OCI-LY1 (cell line): ENCODE measurements at regions not wholly inside any gene's neighbourhood (a gene's known extent, or its start where the extent isn't known, plus 50 kb on each side); places are given as distances from the start of the nearest gene placed in this dataset.

Experiments
- H2AFZ ChIP-seq: fragments of 200-600 bp; sonication (generic), shearing (Covaris generic); 2 replicates; pipeline ENCODE4 v1.6.0; 2014; ENCODE audit warnings: antibody characterized with exemption, mild to moderate bottlenecking, low read length
- H3F3A ChIP-seq: fragments of 200-600 bp; sonication (generic), shearing (Covaris generic); 2 replicates; pipeline ENCODE4 v1.6.0; 2014; ENCODE audit warnings: mild to moderate bottlenecking, antibody characterized with exemption, low read length, moderate library complexity; ENCODE audit not compliant: insufficient read depth
- H3K27ac ChIP-seq: fragments of 200-600 bp; sonication (generic); 2 replicates; pipeline ENCODE4 v1.5.1; 2014; ENCODE audit warnings: low read length, mixed run types, mild to moderate bottlenecking, low read depth; ENCODE audit not compliant: poor library complexity, severe bottlenecking
- H3K27me3 ChIP-seq: fragments of 200-600 bp; sonication (generic); 2 replicates; pipeline ENCODE4 v1.6.0; 2014; ENCODE audit warnings: antibody characterized with exemption, mild to moderate bottlenecking, low read length, moderate library complexity; ENCODE audit not compliant: insufficient read depth
- H3K36me3 ChIP-seq: fragments of 200-600 bp; sonication (generic); 2 replicates; pipeline ENCODE4 v1.6.1; 2014; ENCODE audit warnings: mild to moderate bottlenecking, antibody characterized with exemption, low read length, moderate library complexity, mixed read lengths; ENCODE audit not compliant: insufficient read depth
- H3K4me1 ChIP-seq: fragments of 200-600 bp; sonication (generic); 2 replicates; pipeline ENCODE4 v1.5.1; 2014; ENCODE audit warnings: mild to moderate bottlenecking, low read length, moderate library complexity; ENCODE audit not compliant: insufficient read depth, severe bottlenecking
- H3K4me2 ChIP-seq: fragments of 200-600 bp; sonication (generic), shearing (Covaris generic); 2 replicates; pipeline ENCODE4 v1.6.1; 2014; ENCODE audit warnings: low read length
- H3K4me3 ChIP-seq: fragments of 200-600 bp; sonication (generic); 2 replicates; pipeline ENCODE4 v1.5.1; 2014; ENCODE audit warnings: low read length, low read depth, mild to moderate bottlenecking, mixed read lengths; ENCODE audit not compliant: poor library complexity, severe bottlenecking
- H3K79me2 ChIP-seq: fragments of 200-600 bp; shearing (Covaris generic); 2 replicates; pipeline ENCODE4 v1.6.1; 2016; ENCODE audit warnings: mixed run types, low read length, mixed read lengths; ENCODE audit not compliant: insufficient read depth
- H3K9ac ChIP-seq: fragments of 200-600 bp; sonication (generic), shearing (Covaris generic); 2 replicates; pipeline ENCODE4 v1.6.1; 2014; ENCODE audit warnings: mild to moderate bottlenecking, low read length, mixed read lengths
- H3K9me2 ChIP-seq: fragments of 200-600 bp; sonication (generic), shearing (Covaris generic); 2 replicates; pipeline ENCODE4 v1.6.1; 2014; ENCODE audit warnings: low read depth, mild to moderate bottlenecking, low read length, mixed read lengths
- H3K9me3 ChIP-seq: fragments of 200-600 bp; shearing (Covaris generic); 2 replicates; pipeline ENCODE4 v1.6.1; 2014; ENCODE audit warnings: low read length, mixed read lengths
- H4K20me1 ChIP-seq: fragments of 200-600 bp; sonication (generic), shearing (Covaris generic); 2 replicates; pipeline ENCODE4 v1.6.0; 2016; ENCODE audit warnings: mild to moderate bottlenecking, low read length; ENCODE audit not compliant: insufficient read depth
- EZH2 ChIP-seq: fragments of 200-600 bp; sonication (generic), shearing (Covaris generic); IDR thresholded peaks from 2 replicates; pipeline ENCODE4 v1.8.0; 2017; ENCODE audit warnings: borderline replicate concordance, mixed run types, mild to moderate bottlenecking, antibody characterized with exemption, low read length, moderate library complexity, mixed read lengths
- TF ChIP-seq, protein P1 (sequence below): fragments of 200-600 bp; sonication (generic), shearing (Covaris generic); IDR thresholded peaks from 2 replicates; pipeline ENCODE4 v1.5.1; 2017; ENCODE audit warnings: mild to moderate bottlenecking, antibody characterized with exemption, low read length, moderate library complexity, mixed read lengths

DNA sequence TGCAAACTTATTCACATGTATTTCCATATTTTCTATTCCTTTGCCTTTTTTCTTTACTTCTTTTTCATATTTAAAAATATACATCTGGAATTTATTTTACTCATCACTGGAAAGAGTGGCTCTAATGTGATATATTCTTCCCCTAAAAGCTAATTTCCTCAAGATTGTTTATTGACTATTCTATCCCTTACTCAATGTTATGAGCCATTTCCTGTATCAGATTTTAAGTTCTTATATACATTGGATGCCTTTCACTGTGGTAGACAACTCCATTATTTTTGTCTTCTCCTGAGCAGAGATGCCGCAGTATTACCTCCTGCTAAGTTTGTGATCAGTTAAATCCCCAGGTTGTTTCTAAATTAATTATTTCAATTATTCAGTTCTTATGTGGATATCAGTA lies 418.4 kb upstream of the JAG1 start:
- no peak overlapping the region for H3K4me2 ChIP-seq
- TF ChIP-seq EZH2: no peak
- TF ChIP-seq, protein P1, sequence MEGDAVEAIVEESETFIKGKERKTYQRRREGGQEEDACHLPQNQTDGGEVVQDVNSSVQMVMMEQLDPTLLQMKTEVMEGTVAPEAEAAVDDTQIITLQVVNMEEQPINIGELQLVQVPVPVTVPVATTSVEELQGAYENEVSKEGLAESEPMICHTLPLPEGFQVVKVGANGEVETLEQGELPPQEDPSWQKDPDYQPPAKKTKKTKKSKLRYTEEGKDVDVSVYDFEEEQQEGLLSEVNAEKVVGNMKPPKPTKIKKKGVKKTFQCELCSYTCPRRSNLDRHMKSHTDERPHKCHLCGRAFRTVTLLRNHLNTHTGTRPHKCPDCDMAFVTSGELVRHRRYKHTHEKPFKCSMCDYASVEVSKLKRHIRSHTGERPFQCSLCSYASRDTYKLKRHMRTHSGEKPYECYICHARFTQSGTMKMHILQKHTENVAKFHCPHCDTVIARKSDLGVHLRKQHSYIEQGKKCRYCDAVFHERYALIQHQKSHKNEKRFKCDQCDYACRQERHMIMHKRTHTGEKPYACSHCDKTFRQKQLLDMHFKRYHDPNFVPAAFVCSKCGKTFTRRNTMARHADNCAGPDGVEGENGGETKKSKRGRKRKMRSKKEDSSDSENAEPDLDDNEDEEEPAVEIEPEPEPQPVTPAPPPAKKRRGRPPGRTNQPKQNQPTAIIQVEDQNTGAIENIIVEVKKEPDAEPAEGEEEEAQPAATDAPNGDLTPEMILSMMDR: no peak
- H4K20me1 ChIP-seq: no peaks in the 10 kb centered on the region
- H3K27ac ChIP-seq: no peak overlapping the region
- no peak overlapping the region for H3K9ac ChIP-seq
- H3K79me2 ChIP-seq: no peaks in the 10 kb centered on the region
- H2AFZ ChIP-seq: no peak overlapping the region
- no peaks in the 10 kb centered on the region for H3K9me2 ChIP-seq
- H3K36me3 ChIP-seq: no peaks in the 10 kb centered on the region
- H3K27me3 ChIP-seq: no peaks in the 10 kb centered on the region
- H3K4me3 ChIP-seq: no peak overlapping the region
- no peaks in the 10 kb centered on the region for H3K9me3 ChIP-seq
- no peaks in the 10 kb centered on the region for H3F3A ChIP-seq
- no peaks in the 10 kb centered on the region for H3K4me1 ChIP-seq

GRCh38 chr20:11094196-11094595 lies 420.4 kb upstream of the JAG1 start:
- H3K79me2 ChIP-seq: no peaks in the 10 kb centered on the region
- no peak overlapping the region for H3K4me2 ChIP-seq
- H3F3A ChIP-seq: no peaks in the 10 kb centered on the region
- no peaks in the 10 kb centered on the region for H4K20me1 ChIP-seq
- H3K27me3 ChIP-seq: no peaks in the 10 kb centered on the region
- H3K9me3 ChIP-seq: no peaks in the 10 kb centered on the region
- TF ChIP-seq, protein P1: no peak
- no peak for TF ChIP-seq EZH2
- H3K4me3 ChIP-seq: no peak overlapping the region
- H2AFZ ChIP-seq: no peak overlapping the region
- H3K36me3 ChIP-seq: no peaks in the 10 kb centered on the region
- H3K9me2 ChIP-seq: no peaks in the 10 kb centered on the region
- H3K9ac ChIP-seq: no peak overlapping the region
- no peaks in the 10 kb centered on the region for H3K4me1 ChIP-seq
- H3K27ac ChIP-seq: no peak overlapping the region

DNA sequence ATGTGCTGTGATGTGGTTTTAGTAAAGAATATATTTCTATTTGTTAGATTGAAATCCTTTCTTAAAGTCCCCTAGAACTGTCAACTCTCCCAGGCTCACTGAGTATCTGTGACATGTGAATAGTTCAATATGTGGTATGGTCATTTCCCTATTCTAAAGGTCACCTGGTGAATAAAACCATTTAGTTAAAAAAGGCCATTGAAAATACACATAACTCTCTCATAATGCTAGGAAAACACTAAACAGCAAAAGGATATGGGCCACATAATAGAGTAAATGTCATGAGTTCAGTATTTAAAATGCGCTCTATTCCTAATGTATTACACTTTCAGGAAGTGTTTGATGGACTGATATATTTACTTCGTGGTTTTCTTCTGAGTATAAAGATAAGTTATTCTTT lies 420.9 kb upstream of the JAG1 start:
- no peak overlapping the region for H3K9ac ChIP-seq
- H3K4me1 ChIP-seq: no peaks in the 10 kb centered on the region
- no peak overlapping the region for H2AFZ ChIP-seq
- no peaks in the 10 kb centered on the region for H3K27me3 ChIP-seq
- no peak overlapping the region for H3K27ac ChIP-seq
- no peaks in the 10 kb centered on the region for H4K20me1 ChIP-seq
- no peaks in the 10 kb centered on the region for H3K79me2 ChIP-seq
- H3K9me3 ChIP-seq: no peaks in the 10 kb centered on the region
- H3K36me3 ChIP-seq: no peaks in the 10 kb centered on the region
- H3K9me2 ChIP-seq: no peaks in the 10 kb centered on the region
- no peaks in the 10 kb centered on the region for H3F3A ChIP-seq
- H3K4me2 ChIP-seq: no peak overlapping the region
- H3K4me3 ChIP-seq: no peak overlapping the region
- no peak for TF ChIP-seq EZH2
- TF ChIP-seq, protein P1: no peak
